ENCODE measurements at regions not wholly inside any gene's neighbourhood (a gene's known extent, or its start where the extent isn't known, plus 50 kb on each side); places are given as distances from the start of the nearest gene placed in this dataset.
A peak's percentile ranks its signal among the peaks of the same experiment; 100 is the strongest.

- DNase-seq (ENCODE audit: low spot score): no peak
These were observed 72.8 kb upstream of the MC4R start for GRCh38 chr18:60445341-60445740.

- DNase-seq (ENCODE audit: low spot score): no peak
These were observed 74.2 kb upstream of the MC4R start for GRCh38 chr18:60446821-60447220.

GRCh38 chr18:60448487-60449267 lies 76.1 kb upstream of the MC4R start:
- no peak for DNase-seq (ENCODE audit: low spot score)

- DNase-seq (ENCODE audit: low spot score): no peak
These were observed 79.8 kb upstream of the MC4R start for GRCh38 chr18:60452421-60452820.

GRCh38 chr18:60466677-60467076 lies 94.1 kb upstream of the MC4R start:
- DNase-seq (ENCODE audit: low spot score): no peak

GRCh38 chr18:60469387-60470100 lies 97.0 kb upstream of the MC4R start:
- no peak for DNase-seq (ENCODE audit: low spot score)

GRCh38 chr18:60471652-60472051 lies 99.1 kb upstream of the MC4R start:
- DNase-seq (ENCODE audit: low spot score): no peak

GRCh38 chr18:60485201-60485600 lies 112.6 kb upstream of the MC4R start:
- no peak for DNase-seq (ENCODE audit: low spot score)

- DNase-seq (ENCODE audit: low spot score): no peak
These were observed 120.5 kb upstream of the MC4R start for GRCh38 chr18:60493066-60493465.

- DNase-seq (ENCODE audit: low spot score): no peak
These were observed 127.1 kb upstream of the MC4R start for GRCh38 chr18:60499675-60500074.

GRCh38 chr18:60500960-60501359 lies 128.4 kb upstream of the MC4R start:
- no peak for DNase-seq (ENCODE audit: low spot score)

GRCh38 chr18:60502591-60502990 lies 130.0 kb upstream of the MC4R start:
- no peak for DNase-seq (ENCODE audit: low spot score)

- DNase-seq (ENCODE audit: low spot score): no peak
These were observed 130.6 kb upstream of the MC4R start for GRCh38 chr18:60503199-60503598.

GRCh38 chr18:60506190-60506589 lies 133.6 kb upstream of the MC4R start:
- no peak for DNase-seq (ENCODE audit: low spot score)

GRCh38 chr18:60506682-60507081 lies 134.1 kb upstream of the MC4R start:
- DNase-seq (ENCODE audit: low spot score): no peak

- no peak for DNase-seq (ENCODE audit: low spot score)
These were observed 135.5 kb upstream of the MC4R start for GRCh38 chr18:60508108-60508507.

- DNase-seq (ENCODE audit: low spot score): no peak
These were observed 162.0 kb upstream of the MC4R start for GRCh38 chr18:60534538-60534937.

- DNase-seq (ENCODE audit: low spot score): no peak
These were observed 164.5 kb upstream of the MC4R start for GRCh38 chr18:60537074-60537473.

- no peak for DNase-seq (ENCODE audit: low spot score)
These were observed 166.3 kb upstream of the MC4R start for GRCh38 chr18:60538891-60539290.

- DNase-seq (ENCODE audit: low spot score): peak; percentile 34
These were observed 169.1 kb upstream of the MC4R start for GRCh38 chr18:60541661-60542060.

GRCh38 chr18:60543646-60544045 lies 171.1 kb upstream of the MC4R start:
- no peak for DNase-seq (ENCODE audit: low spot score)

GRCh38 chr18:60549338-60549960 lies 176.9 kb upstream of the MC4R start:
- peak; percentile 78 for DNase-seq (ENCODE audit: low spot score)

GRCh38 chr18:60552948-60553347 lies 180.4 kb upstream of the MC4R start:
- DNase-seq (ENCODE audit: low spot score): no peak
